GM18520 (cell line): ENCODE measurements at regions not wholly inside any gene's neighbourhood (a gene's known extent, or its start where the extent isn't known, plus 50 kb on each side); places are given as distances from the start of the nearest gene placed in this dataset.
"Not testable (repeated sequence)": the region's sequence is repeated elsewhere in the genome, so short reads cannot be mapped to it uniquely, and the experiment has no call there.

ENCODE experiments used
- ATAC-seq: cut with Tn5 transposase; IDR thresholded peaks from one replicate; pipeline ENCODE4 v1.9.1; 2021; ENCODE audit not compliant: unreplicated experiment

DNA sequence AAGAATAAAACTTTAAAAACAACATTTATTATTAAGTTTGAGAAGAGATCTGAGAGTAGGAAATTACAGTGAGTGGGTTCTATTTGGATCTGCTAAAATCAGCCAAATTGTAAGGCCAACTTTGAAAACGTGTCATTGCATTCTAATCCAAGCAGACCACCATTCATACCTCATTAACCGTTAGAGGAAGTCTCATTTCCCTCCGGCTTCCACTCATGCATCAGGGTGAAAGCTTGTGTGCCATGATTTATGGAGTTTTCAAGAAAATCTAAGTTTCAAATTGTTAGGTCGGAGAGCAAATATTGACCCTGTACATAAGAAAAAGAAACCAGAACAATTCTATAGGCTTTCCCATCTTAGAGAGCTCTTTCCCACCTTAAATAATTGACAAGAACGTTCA, 166.6 kb upstream of the NRG3 start:
- ATAC-seq, result no peak

DNA sequence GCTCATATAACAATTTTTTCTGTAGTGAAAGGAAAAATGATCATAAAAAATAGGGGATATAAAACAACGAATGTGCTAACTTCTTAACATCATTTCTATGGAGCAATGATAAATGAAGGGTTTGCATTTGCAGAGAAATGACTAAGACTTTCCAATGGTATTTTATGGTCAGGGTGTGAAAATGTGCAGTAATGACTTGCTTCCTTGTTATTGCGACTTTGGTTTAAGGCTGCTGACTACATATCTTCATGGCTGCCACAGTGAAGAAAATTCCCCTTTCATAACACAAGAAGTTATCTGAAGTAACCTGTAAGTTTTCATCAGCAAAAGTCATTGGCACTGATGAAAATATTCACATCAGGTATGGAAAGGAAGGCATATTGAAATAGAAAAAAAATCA, 166.1 kb upstream of the NRG3 start:
- no peak for ATAC-seq

DNA sequence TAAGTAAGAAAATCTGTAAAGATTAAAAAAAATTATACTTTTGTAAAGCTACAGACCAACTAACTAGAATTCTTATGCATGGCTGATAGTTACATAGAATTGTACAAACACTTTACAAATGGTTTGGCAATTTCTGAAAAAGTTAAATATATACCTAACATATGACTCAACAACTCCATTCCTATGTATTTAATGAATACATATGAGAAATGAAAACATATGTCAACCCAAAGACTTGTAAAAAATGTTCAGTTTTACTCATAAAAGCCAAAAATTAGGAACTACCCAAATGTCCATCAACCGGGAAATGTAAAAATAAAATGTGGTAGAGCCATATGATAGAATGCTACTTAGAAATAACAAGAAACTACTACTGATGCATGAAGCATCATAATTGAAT, 152.6 kb upstream of the NRG3 start:
- ATAC-seq, result no peak

DNA sequence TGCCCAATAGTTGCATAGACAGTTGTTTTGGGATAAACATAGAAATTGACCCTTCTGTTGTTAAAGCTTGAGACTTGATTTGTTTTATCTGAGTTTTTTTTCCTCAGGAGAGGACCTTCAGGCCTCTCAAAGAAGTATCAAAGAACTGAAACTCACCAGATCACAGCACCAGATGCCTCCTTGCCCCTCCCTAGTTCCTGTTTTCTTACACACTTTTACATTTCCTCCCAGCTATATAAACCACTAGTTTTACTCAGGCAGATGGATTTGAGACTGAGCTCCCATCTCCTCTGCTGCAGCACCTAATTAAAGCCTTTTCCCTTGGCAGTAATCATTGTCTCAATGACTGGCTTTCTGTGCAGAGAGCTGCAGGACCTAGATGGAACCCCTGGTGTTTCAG, 150.6 kb upstream of the NRG3 start:
- ATAC-seq, result no peak

DNA sequence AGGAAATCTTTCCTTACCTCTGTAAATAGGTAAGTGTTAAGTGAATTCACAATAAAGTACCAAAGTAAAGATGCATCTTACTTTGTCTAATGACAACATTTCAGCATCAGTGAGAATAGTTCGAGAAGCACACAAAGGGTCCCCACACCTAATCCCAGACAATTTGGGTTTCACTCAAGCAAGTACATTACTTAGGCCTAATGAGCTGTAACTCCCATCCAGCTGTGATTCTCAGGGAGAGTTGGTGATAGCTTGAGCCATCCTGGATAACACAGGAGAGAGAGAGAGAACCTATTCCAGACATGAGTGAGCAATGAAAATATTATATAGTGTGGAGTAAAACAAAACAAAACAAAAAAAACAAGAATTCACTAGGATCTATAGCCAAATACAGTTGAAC, 149.1 kb upstream of the NRG3 start:
- no peak for ATAC-seq

DNA sequence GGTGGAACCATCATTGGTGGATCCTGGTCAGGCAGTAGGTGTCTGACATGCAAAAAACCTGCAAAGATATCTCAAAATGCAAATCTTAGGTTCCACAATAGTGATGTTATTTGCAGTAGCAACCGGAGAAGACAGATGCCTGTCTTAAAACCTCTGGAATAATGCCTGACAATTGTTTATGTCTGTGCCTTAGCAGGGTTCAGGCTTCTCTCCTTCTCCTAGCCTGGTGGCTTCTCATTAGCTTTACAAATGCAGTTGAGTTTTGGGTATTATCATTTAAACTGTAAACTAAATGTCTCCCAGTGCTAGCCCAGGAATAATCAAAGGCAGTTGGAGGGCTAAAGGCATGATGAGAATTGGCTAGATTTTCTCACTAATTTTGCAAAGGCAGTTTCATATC, 146.3 kb upstream of the NRG3 start:
- ATAC-seq, result no peak

DNA sequence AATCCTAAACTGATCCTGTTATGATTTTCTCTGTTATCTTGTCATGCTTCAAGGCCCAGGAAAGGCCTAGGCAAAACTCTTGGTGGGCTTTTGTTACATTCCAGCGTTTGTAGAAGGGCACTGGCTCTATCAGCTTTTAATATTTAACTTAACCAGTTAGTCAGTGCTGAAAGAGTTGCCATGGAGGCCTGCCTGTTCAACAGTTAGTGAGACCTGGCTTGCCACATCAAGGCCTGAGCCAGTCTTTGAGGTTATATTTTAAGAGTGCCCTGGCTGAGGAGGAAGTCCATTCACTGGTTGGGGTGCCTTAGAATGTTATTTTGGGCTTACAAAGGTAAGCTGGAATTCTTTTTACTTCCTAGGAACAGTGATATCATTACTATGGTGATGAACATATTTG, 144.1 kb upstream of the NRG3 start:
- ATAC-seq, result no peak

DNA sequence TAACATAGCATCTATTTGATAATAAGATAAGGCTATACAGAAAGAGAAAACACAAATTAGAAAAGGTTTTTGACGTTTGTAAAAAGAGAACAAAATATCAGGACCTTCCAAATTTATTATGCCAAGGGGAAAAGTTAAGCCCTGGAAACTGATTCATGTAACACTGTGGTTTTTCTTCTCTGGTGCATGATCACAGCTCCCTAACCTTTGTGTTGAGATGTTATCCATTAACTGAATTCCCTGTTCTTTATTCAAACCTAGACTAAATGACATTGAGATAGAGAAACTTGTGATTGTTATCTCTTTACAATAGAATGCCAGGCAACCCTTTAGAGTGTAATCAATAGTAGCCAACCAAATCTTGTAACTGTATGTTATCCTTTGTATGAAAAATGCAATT, 141.5 kb upstream of the NRG3 start:
- ATAC-seq, result no peak

DNA sequence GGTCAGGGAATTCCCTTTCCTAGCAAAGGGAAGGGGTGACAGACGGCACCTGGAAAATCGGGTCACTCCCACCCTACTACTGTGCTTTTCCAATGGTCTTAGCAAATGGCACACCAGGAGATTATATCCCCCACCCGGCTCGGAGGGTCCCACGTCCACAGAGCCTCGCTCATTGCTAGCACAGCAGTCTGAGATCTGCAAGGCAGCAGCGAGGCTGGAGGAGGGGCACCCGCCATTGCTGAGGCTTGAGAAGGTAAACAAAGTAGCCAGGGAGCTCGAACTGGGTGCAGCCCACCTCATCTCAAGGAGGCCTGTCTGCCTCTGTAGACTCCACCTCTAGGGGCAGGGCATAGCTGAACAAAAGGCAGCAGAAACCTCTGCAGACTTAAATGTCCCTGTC, 139.8 kb upstream of the NRG3 start:
- not testable (repeated sequence) for ATAC-seq

DNA sequence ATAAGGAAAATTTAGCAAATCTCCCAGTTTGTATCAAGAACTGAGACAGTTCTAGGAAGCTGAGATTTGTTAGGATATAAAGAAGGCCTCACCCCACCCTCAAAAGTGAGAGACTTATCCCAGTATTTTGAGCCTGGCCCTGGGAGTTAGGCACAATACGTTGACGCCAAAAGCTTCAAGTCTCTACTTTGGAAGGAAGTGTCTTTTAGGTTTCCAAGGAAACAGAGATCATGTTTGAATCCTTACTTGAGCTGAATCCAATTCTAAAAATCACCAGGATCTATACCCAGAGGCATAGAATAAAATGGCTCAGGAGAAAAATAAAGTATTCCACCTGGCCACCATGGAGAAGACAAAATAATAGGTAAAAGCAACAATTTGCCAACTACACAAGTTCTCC, 115.9 kb upstream of the NRG3 start:
- ATAC-seq, result no peak

DNA sequence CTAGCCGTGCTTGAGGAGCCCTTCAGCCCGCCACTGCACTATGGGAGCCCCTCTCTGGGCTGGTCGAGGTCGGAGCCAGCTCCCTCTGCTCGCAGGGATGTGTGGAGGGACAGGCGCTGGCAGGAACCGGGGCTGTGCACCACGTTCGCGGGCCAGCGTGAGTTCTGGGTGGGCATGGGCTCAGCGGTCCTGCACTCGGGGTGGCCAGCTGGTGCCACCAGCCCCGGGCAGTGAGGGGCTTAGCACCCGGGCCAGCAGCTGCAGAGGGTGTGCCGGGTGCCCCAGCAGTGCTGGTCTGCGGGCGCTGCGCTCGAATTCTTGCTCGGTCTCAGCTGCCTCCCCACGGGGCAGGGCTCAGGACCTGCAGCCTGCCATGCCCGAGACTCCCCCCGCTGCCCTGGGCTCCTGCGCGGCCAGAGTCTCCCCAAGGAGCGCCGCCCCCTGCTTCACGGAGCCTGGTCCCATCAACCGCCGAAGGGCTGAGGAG, 90.8 kb upstream of the NRG3 start:
- no peak for ATAC-seq

DNA sequence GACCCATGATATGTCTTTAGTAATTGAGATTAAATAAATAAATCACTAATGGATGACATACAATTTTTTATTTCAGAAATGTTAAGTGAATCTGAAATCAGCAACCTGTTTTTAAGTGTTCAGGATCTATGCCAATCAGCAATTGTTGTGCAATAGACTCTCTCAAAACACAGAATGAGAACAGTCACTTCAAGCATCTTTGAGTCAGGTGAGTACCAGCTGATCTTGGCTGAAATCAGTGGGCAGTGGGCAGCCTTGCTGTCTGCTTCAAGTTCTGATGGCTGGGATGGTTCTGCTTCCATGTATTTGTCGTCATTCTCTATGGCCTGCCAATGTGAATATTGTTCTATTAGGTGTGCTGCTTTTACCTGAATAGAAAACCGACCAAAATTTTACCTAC, 82.3 kb upstream of the NRG3 start:
- no peak for ATAC-seq

DNA sequence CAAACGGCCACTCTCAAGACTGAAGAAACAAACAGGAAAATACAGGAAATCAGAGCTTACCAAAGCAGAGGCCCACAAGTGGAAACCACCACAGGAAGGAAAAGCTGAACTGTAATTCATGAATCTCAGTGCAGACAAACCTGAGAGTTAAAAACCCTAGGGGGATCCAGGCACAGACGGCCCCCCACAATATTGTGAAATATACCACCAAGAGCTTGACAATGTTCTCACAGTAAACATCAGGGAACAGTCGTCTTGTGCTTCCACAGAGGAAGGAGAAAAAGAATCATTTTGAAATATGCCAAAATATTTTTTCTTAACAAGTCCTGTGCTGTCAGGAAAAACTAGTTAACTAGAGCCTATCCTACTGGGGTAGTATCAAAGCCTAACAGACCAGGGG, 68.2 kb upstream of the NRG3 start:
- ATAC-seq, result no peak

DNA sequence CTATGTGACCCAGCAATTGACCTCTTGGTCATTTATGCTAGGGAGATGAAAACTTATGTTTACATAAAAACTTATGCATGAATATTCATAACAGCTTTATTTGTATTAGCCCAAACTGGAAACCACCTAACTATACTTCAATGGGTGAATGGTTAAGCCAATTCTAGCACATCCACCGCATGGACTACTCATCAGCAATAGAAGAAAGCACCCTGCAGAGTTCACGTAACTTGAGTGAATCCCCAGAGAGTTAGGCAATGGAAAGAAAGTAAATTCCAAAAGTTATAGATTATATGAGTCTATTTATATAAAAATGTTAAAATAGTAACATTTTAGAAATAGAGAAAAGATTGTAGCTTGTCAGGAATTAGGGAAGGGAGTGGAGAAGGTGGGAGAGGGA, 60.2 kb upstream of the NRG3 start:
- peak; percentile 79 for ATAC-seq

DNA sequence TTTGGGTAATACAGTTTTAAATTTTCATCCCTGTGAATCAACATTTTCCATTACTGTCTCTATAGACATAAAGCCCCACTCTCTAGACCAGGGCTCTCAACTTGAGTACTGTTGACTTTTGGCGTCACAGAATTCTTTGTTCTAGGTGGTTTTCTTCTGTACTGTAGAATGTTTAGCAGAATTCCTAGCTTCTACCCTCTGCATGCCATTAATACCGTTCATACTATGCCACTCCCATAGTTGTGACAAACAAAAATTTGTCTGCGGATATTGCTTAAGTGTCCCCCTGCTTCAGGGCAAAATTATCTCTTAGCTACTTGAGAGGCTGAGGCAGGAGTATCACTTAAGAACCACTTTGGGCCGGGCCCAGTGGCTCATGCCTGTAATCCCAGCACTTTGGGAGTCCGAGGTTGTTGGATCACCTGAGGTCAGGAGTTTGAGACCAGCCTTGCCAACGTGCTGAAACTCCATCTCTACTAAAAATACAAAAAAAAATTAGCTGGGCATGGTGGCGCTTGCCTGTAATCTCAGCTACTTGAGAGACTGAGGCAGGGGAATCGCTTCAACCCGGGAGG, 57.3 kb upstream of the NRG3 start:
- ATAC-seq, result no peak

DNA sequence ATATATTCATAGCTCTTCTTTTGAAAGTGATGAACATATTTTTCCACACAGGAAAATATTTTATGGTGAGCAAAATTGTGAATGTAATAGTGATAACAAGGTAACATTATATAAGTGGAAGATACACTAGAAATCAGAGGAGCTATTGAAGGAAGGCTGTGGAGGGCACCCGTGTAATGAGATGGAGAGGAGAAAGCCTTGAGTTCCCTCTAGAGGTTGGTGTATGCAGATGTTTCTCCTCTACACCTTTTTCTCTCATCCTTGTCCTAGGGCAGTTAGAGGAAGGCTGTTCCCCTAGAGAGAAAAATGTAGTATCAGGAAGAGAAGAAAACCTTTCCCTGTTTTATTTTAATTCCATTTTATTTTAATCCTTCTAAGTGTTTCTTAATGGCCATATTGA, 54.6 kb upstream of the NRG3 start:
- ATAC-seq, result no peak
